ENCODE measurements at regions not wholly inside any gene's neighbourhood (a gene's known extent, or its start where the extent isn't known, plus 50 kb on each side); places are given as distances from the start of the nearest gene placed in this dataset.

DNA sequence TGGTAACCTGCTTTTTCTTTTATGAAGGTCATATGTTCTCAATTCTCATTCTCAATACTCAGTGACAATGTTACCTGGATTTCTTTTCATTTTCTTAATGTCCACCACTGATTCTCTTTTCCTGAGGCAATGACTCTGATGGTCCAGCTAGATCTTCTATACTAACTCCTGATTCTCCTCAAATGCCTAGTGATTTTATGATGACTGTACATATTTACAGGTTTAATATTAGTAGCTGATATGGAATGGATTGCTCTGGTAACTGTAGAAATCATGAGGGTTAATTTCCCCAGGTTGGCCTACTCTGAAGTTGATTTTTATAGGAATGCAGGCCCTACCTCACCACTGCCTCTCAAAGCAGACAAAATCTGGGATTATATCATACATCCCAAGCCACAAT lies 308.6 kb upstream of the CNR1 start:
- TF ChIP-seq EP300 (IDR thresholded peaks at IDR 0.05) (no peak), CTCF (IDR thresholded peaks at IDR 0.05) (no peak)

All from ovary (tissue), 3 donors.